K562 (cell line): ENCODE measurements at regions not wholly inside any gene's neighbourhood (a gene's known extent, or its start where the extent isn't known, plus 50 kb on each side); places are given as distances from the start of the nearest gene placed in this dataset.

Experiments
- ASH1L ChIP-seq: fragments of 450-650 bp; IDR thresholded peaks from 2 replicates; pipeline ENCODE4 v1.6.1; 2018; ENCODE audit warnings: borderline replicate concordance, mild to moderate bottlenecking, low read depth; ENCODE audit not compliant: partially characterized antibody
- CC2D1A ChIP-seq: fragments of 450-650 bp; IDR thresholded peaks from 2 replicates; pipeline ENCODE4 v1.6.1; 2017; ENCODE audit warnings: mild to moderate bottlenecking
- DEAF1 ChIP-seq: fragments of 450-650 bp; formaldehyde crosslinking; IDR thresholded peaks from 2 replicates; pipeline ENCODE4 v1.4.0; 2020; ENCODE audit warnings: mild to moderate bottlenecking, moderate library complexity
- ELF4 ChIP-seq: fragments of 450-650 bp; formaldehyde crosslinking; IDR thresholded peaks from 2 replicates; pipeline ENCODE4 v1.4.0; 2022; ENCODE audit warnings: missing genetic modification characterization
- ERF ChIP-seq: fragments of 450-650 bp; formaldehyde crosslinking; IDR thresholded peaks from 2 replicates; pipeline ENCODE4 v1.4.0; 2020; ENCODE audit warnings: mild to moderate bottlenecking, mixed read lengths
- FOXP1 ChIP-seq: sonication (generic); formaldehyde crosslinking; IDR thresholded peaks from 2 replicates; pipeline ENCODE4 v1.8.0; 2022; ENCODE audit warnings: mild to moderate bottlenecking, missing genetic modification reagents
- MEF2D ChIP-seq: conservative IDR thresholded peaks from 2 replicates; pipeline ENCODE4 v1.6.1; 2016; ENCODE audit warnings: low read depth, missing genetic modification characterization, missing compliant biosample characterization
- POLR2A ChIP-seq: fragments of 450-650 bp; conservative IDR thresholded peaks from 2 replicates; pipeline ENCODE4 v1.6.1; 2016
- SMAD1 ChIP-seq: fragments of 150-350 bp; IDR thresholded peaks from 2 replicates; pipeline ENCODE4 v1.6.1; 2014; ENCODE audit warnings: low read length, low read depth; ENCODE audit not compliant: partially characterized antibody
- TAF1 ChIP-seq: IDR thresholded peaks from 2 replicates; pipeline ENCODE4 v1.6.1; 2011; ENCODE audit warnings: mild to moderate bottlenecking, low read length, moderate library complexity; ENCODE audit not compliant: insufficient read depth, control insufficient read depth, severe bottlenecking; ENCODE audit errors: extremely low read depth
- ZNF707 ChIP-seq: fragments of 250-450 bp; sonication (Bioruptor Pico); conservative IDR thresholded peaks from 2 replicates; pipeline ENCODE4 v1.8.0; 2022; ENCODE audit warnings: inconsistent platforms, mild to moderate bottlenecking, moderate library complexity
- TF ChIP-seq, protein P1 (sequence below), 3 experiments: IDR thresholded peaks in 2 of 3; conservative IDR thresholded peaks in 1 of 3; 2 replicates each; pipeline ENCODE4 v1.5.1; 2011 to 2012; ENCODE audit warnings: low read length in 3 of 3, mild to moderate bottlenecking in 3 of 3, control low read depth in 2 of 3, improper control_type of control experiment in 1 of 3, inconsistent platforms in 1 of 3, low read depth in 1 of 3, mixed read lengths in 1 of 3, moderate library complexity in 1 of 3; ENCODE audit not compliant: insufficient read depth in 2 of 3

- no peak for TF ChIP-seq ZNF707 (CRISPR knock-in tag)
- no peak for TF ChIP-seq ELF4 (CRISPR knock-in tag)
- no peak for TF ChIP-seq MEF2D (tag)
- no peak for TF ChIP-seq TAF1
- no peak for TF ChIP-seq DEAF1 (CRISPR knock-in tag)
- TF ChIP-seq POLR2A: no peak
- TF ChIP-seq CC2D1A: no peak
- TF ChIP-seq ASH1L: no peak
- no peak for TF ChIP-seq SMAD1
- TF ChIP-seq, protein P1, sequence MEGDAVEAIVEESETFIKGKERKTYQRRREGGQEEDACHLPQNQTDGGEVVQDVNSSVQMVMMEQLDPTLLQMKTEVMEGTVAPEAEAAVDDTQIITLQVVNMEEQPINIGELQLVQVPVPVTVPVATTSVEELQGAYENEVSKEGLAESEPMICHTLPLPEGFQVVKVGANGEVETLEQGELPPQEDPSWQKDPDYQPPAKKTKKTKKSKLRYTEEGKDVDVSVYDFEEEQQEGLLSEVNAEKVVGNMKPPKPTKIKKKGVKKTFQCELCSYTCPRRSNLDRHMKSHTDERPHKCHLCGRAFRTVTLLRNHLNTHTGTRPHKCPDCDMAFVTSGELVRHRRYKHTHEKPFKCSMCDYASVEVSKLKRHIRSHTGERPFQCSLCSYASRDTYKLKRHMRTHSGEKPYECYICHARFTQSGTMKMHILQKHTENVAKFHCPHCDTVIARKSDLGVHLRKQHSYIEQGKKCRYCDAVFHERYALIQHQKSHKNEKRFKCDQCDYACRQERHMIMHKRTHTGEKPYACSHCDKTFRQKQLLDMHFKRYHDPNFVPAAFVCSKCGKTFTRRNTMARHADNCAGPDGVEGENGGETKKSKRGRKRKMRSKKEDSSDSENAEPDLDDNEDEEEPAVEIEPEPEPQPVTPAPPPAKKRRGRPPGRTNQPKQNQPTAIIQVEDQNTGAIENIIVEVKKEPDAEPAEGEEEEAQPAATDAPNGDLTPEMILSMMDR (IDR thresholded peaks at IDR 0.05 in 2 of 3, conservative IDR thresholded peaks at IDR 0.05 in 1 of 3; ENCODE audit: insufficient read depth in 2 of 3, low read depth in 1 of 3, low read length in 3 of 3): no peak
- TF ChIP-seq ERF (CRISPR knock-in tag): no peak
- TF ChIP-seq FOXP1: no peak
Measured at GRCh38 chr6:10081075-10081474, 333.8 kb downstream of the TFAP2A start.
